K562 (cell line): ENCODE measurements at regions not wholly inside any gene's neighbourhood (a gene's known extent, or its start where the extent isn't known, plus 50 kb on each side); places are given as distances from the start of the nearest gene placed in this dataset.

Source experiments
- CHCHD3 ChIP-seq: fragments of 250-450 bp; sonication (Bioruptor Pico); IDR thresholded peaks from 2 replicates; pipeline ENCODE4 v2.1.2; 2022; ENCODE audit warnings: mild to moderate bottlenecking
- EGR1 ChIP-seq: fragments of 450-650 bp; conservative IDR thresholded peaks from 2 replicates; pipeline ENCODE4 v1.6.1; 2017; ENCODE audit warnings: mild to moderate bottlenecking
- GABPA ChIP-seq: fragments of 200-800 bp; sonication (Bioruptor generic); conservative IDR thresholded peaks from 2 replicates; pipeline ENCODE4 v1.6.1; 2016; ENCODE audit warnings: low read depth, missing genetic modification characterization, missing compliant biosample characterization
- ZNF232 ChIP-seq: sonication (generic); formaldehyde crosslinking; IDR thresholded peaks from 2 replicates; pipeline ENCODE4 v1.8.0; 2022; ENCODE audit warnings: mild to moderate bottlenecking, missing genetic modification reagents
- TF ChIP-seq, protein P1 (sequence below), 3 experiments: IDR thresholded peaks in 2 of 3; conservative IDR thresholded peaks in 1 of 3; 2 replicates each; pipeline ENCODE4 v1.5.1; 2011 to 2012; ENCODE audit warnings: low read length in 3 of 3, mild to moderate bottlenecking in 3 of 3, control low read depth in 2 of 3, improper control_type of control experiment in 1 of 3, inconsistent platforms in 1 of 3, low read depth in 1 of 3, mixed read lengths in 1 of 3, moderate library complexity in 1 of 3; ENCODE audit not compliant: insufficient read depth in 2 of 3
- TF ChIP-seq, protein P2 (sequence below): sonication (generic); formaldehyde crosslinking; IDR thresholded peaks from 2 replicates; pipeline ENCODE4 v1.8.0; 2022; ENCODE audit warnings: mild to moderate bottlenecking, missing genetic modification reagents

DNA sequence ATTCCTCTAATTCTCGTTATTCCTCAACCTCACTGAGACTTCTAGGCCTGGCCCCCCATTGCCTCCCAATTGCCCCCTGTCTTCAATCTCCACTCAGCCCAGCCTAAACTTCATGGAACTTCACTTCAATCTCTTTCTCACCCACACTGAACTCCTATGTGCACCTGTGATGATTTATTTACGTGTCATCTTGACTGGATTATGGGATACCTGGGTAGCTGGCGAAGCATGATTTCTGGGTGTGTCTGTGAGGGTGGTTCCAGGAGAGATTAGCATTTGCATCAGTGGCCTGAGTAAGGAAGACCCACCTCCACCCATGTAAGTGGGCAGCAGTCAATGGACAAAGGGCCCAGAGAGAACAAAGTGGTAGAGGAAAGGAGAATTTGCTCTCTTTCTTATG is 587.0 kb downstream of the NPHP4 start:
- no peak for TF ChIP-seq CHCHD3
- TF ChIP-seq EGR1, result no peak
- TF ChIP-seq, protein P1, sequence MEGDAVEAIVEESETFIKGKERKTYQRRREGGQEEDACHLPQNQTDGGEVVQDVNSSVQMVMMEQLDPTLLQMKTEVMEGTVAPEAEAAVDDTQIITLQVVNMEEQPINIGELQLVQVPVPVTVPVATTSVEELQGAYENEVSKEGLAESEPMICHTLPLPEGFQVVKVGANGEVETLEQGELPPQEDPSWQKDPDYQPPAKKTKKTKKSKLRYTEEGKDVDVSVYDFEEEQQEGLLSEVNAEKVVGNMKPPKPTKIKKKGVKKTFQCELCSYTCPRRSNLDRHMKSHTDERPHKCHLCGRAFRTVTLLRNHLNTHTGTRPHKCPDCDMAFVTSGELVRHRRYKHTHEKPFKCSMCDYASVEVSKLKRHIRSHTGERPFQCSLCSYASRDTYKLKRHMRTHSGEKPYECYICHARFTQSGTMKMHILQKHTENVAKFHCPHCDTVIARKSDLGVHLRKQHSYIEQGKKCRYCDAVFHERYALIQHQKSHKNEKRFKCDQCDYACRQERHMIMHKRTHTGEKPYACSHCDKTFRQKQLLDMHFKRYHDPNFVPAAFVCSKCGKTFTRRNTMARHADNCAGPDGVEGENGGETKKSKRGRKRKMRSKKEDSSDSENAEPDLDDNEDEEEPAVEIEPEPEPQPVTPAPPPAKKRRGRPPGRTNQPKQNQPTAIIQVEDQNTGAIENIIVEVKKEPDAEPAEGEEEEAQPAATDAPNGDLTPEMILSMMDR (IDR thresholded peaks at IDR 0.05 in 2 of 3, conservative IDR thresholded peaks at IDR 0.05 in 1 of 3; ENCODE audit: insufficient read depth in 2 of 3, low read depth in 1 of 3, low read length in 3 of 3), result no peak
- no peak for TF ChIP-seq ZNF232
- TF ChIP-seq GABPA (tag), result no peak
- TF ChIP-seq, protein P2, sequence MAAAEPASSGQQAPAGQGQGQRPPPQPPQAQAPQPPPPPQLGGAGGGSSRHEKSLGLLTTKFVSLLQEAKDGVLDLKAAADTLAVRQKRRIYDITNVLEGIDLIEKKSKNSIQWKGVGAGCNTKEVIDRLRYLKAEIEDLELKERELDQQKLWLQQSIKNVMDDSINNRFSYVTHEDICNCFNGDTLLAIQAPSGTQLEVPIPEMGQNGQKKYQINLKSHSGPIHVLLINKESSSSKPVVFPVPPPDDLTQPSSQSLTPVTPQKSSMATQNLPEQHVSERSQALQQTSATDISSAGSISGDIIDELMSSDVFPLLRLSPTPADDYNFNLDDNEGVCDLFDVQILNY, result no peak
